Muscle of leg (tissue), 3 donors: ENCODE measurements at regions not wholly inside any gene's neighbourhood (a gene's known extent, or its start where the extent isn't known, plus 50 kb on each side); places are given as distances from the start of the nearest gene placed in this dataset.

Experiments
- DNase-seq: peaks from one replicate; pipeline ENCODE4 v3.0.0; 2013
- H3K27ac ChIP-seq: one replicate; pipeline ENCODE4 v1.5.1; 2013; ENCODE audit warnings: mild to moderate bottlenecking, low read length, control low read depth
- H3K27me3 ChIP-seq: one replicate; pipeline ENCODE4 v1.6.1; 2013; ENCODE audit warnings: low read length; ENCODE audit not compliant: control insufficient read depth, insufficient read depth
- H3K36me3 ChIP-seq: one replicate; pipeline ENCODE4 v1.6.1; 2013; ENCODE audit warnings: low read length; ENCODE audit not compliant: control insufficient read depth, insufficient read depth
- H3K4me1 ChIP-seq: one replicate; pipeline ENCODE4 v1.6.1; 2013; ENCODE audit warnings: low read length; ENCODE audit not compliant: control insufficient read depth, insufficient read depth
- H3K4me3 ChIP-seq: one replicate; pipeline ENCODE4 v1.5.1; 2013; ENCODE audit warnings: low read length, control low read depth
- H3K9me3 ChIP-seq: replicated peaks from 2 replicates; pipeline ENCODE4 v1.6.1; 2013; ENCODE audit warnings: low read depth, low read length; ENCODE audit not compliant: control insufficient read depth
- WGBS: methylation state at CpG from one replicate; pipeline ENCODE4 v1.1.5; 2013; ENCODE audit warnings: missing lambda C conversion rate; ENCODE audit not compliant: insufficient coverage; 5-methylcytosine and 5-hydroxymethylcytosine counted together

DNA sequence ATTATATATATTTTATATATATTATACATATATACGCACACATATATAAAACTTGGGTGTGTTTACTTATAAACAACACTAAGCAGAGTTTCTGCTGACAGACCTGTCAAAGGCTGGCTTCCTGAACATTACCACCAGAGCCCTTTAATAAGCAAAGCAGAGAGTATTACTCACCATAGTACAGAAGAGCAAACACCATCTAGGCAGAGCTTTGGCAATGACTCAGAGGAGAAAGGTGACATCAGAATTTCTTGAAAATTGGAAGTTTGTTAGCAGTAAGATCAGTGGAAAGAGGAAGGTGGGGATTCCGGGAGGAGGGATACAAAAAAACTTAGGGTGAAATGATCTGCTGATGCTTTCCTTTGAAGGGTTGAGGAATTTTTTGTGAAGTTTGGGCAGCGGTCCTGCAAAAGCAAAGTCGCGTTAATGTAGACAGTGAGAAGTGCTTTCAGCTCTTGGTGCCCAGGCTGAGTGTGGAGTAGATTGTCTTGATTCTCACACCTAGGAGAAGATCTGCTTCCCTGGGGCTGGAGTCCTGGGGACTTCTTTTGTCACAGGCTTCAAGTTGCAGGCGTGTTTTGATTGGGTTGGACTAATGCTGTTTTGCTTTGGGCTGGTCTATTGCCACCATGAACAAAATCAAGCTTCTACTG is 109.6 kb upstream of the BACH2 start:
- Histone ChIP-seq H3K27me3 (peaks cover 2% of the 10 kb centered on the region), H3K27ac (no peak overlapping the region), H3K4me1 (peaks cover 12% of the 10 kb centered on the region), H3K36me3 (no peaks in the 10 kb centered on the region), H3K4me3 (no peak overlapping the region), H3K9me3 (no peaks in the 10 kb centered on the region)
- 94% methylated on average over 4 of the region's 6 CpGs for WGBS
- DNase-seq: no peak

DNA sequence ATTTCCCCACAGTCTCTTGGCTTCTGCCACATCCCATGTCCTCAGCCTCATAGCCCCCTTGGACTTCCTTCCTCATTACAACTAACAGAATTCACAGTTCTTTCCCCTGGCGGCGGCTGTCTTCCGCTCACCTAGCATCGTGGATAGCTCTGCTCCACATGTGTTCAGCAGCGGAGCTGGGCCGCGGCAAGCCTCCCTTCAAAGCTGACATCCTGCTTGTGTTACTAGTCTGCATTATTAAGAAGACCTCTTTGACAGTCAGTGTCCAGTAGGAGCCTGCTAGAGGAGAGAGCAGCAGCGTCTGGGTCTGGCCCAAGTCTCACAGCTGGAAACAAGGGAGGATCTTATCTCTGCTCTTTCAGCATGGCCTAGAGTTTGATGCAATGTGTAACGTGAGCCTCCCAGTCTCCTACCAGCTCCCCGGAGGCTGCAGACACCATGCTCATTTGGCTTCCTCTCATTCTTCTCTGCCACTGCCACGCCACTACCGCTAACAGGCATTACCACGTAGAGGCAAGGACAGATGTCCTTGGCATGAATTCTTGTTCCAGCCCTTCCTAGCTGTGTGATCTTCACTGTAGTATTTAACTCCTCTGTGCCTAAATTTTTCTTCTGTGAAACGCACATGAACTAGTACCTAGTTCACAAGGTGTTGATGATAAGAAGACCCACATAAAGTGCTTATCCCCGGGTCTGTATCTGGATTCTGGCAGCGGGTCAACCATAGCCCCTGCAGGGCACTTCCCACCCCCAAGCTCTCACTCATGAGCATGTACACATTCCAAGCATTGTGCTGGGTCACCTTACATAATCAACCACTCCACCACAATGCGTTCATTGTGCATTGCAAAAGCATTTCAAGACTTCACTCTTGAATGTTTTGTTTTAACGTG is 107.1 kb upstream of the BACH2 start:
- no peak overlapping the region for H3K4me3 ChIP-seq
- DNase-seq: peak; percentile 81
- no peaks in the 10 kb centered on the region for H3K9me3 ChIP-seq
- no peak overlapping the region for H3K27ac ChIP-seq
- H3K4me1 ChIP-seq: peaks cover 12% of the 10 kb centered on the region
- no peaks in the 10 kb centered on the region for H3K36me3 ChIP-seq
- WGBS: 31% methylated on average over 11 of the region's 18 CpGs
- peaks cover 7% of the 10 kb centered on the region for H3K27me3 ChIP-seq

DNA sequence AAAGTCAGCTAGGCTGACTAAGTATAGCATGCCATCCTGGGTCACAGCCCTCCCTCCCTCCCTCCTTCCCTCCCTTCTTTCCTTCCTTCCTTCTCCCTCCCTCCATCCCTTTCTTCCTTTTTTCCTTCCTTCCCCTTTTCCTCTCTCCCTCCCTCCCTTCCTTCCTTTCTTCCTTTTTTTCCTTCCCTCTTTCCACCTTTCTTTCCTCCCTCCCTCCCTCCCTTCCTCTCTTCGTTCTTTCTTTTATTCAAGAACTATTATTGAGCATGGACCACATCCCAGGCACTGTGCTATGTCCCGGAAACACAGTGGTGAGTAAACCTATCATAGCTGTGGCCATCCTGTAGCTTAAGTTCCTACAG is 106.2 kb upstream of the BACH2 start:
- Histone ChIP-seq H3K4me3 (no peak overlapping the region), H3K9me3 (no peaks in the 10 kb centered on the region), H3K36me3 (no peaks in the 10 kb centered on the region), H3K4me1 (peaks cover 12% of the 10 kb centered on the region), H3K27me3 (peaks cover 8% of the 10 kb centered on the region), H3K27ac (no peak overlapping the region)
- no peak for DNase-seq
- 74% methylated on average over 2 of the region's 2 CpGs for WGBS

DNA sequence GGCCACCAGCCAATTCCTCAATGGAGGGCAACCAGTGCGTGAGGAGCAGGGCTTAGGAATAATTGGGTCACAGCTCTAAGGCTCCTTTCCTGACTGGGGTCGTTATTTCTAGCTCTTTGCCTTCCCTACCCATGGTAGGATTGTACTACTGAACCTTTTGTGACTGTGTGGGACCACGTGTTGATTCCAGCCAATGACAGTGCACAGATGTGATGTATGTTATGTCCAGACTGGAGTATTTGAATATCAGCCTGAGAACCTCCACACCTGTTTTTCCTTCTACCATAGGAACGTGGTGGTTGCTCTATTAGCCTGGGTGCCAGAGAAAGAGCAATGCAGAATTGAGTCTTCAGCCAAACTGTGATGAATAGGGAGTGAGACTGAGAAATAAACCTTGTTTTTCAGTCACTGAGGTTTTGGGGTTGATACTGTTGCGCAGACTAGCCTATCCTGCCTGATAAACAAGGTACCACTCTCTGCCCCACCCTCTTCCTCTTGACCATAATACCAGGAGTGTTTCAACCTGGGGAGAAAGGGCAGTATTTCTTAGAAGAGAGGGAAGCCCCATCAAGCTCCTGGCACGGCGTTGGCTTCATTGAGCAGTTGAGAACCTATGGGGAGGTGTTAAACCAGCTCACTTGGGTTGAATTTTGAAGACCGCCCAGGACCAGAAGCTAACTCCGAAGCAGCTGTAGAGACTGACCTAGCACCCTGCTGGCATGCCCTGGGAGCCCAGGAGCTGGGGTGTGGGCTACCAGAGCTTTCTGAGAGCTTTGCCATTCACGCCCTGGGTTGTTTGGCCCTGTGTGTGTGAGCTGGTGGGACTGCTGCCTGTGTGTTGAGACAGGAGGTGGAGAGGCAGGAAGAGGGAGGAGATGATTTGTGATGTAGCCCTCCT is 105.5 kb upstream of the BACH2 start:
- Histone ChIP-seq H3K4me1 (peaks cover 12% of the 10 kb centered on the region), H3K4me3 (no peak overlapping the region), H3K9me3 (no peaks in the 10 kb centered on the region), H3K36me3 (no peaks in the 10 kb centered on the region), H3K27me3 (peaks cover 8% of the 10 kb centered on the region), H3K27ac (no peak overlapping the region)
- DNase-seq: no peak
- 88% methylated on average over 6 of the region's 10 CpGs for WGBS

DNA sequence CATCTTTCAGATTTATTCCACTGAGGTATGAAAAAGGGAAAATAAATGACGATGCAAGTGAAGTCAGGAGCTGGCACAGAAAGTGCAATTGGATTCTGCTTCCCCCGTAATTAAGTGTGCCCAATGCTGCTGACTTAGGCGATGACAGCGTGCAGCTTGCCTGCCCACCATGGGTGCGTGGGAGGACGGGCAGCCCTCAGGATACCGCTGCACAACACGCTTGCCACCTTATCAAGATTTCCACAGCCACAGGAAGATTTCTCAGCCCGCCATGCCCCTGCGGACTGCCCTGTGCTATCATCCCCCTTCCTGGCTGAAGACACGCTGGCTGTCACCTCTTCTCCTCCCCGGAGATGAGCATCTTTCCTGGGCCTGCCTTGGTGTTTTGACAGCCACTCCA is 103.3 kb upstream of the BACH2 start:
- no peak for DNase-seq
- Histone ChIP-seq H3K4me1 (peaks cover 12% of the 10 kb centered on the region), H3K27me3 (peaks cover 8% of the 10 kb centered on the region), H3K36me3 (no peaks in the 10 kb centered on the region), H3K4me3 (no peak overlapping the region), H3K9me3 (no peaks in the 10 kb centered on the region), H3K27ac (no peak overlapping the region)
- 65% methylated on average over 10 of the region's 12 CpGs for WGBS

DNA sequence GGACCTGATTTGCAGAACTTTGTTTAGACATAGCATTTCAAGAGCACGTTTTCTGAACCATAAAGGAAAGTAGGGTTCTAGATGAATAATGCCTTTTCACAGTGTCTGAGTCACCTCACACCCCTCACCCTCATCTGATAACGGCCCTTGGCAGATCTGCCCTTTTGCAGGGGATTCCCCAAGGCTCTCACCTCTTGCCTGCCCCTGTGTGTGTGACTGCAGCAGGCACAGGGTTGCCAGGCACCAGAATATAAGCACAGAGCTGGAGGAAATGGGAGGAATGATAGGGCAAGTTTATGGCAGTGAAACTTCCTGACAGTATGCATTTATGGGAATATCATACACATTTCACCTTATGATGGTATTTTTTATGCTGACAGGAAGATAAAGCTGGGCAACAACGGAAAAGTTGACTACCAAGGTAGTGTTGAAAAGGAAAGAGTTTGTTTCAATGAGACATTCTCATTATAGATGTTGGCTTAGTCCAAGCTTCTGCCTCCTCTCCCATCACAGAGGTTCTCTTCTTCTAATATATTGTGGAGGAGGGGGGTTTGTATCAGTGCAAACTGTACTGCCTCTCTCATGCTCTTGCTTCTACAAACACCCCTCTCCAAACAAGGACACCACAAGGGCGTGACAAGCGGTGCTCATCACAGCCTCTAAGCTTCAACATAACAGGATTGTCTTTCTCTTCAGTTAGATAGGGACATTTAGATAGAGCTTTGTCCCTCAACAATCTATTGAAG is 101.5 kb upstream of the BACH2 start:
- H3K27ac ChIP-seq: no peak overlapping the region
- peaks cover 2% of the 10 kb centered on the region for H3K4me1 ChIP-seq
- no peak for DNase-seq
- no peak overlapping the region for H3K4me3 ChIP-seq
- no peaks in the 10 kb centered on the region for H3K36me3 ChIP-seq
- no CpG with 5 or more reads among the region's 5 CpGs for WGBS
- H3K27me3 ChIP-seq: peaks cover 8% of the 10 kb centered on the region
- H3K9me3 ChIP-seq: no peaks in the 10 kb centered on the region

DNA sequence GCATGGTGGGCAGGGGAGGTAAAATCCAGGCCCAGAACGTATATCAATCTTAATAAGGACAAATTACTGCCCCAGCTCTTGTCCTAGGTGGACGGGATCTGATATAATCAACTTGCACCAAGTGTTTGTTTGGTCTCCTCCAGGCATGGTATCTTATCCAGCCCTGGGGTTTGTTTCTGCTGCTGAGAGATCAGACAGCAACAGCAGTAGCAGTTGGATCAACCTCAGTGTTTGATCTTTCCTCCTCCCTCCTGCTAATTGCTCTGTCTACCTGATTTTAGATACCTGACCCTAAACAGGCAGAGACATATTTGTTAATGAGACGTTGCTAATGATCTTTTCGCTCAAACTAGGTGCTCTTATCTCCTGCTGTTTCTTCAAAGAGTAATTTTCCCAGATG is 100.4 kb upstream of the BACH2 start:
- Histone ChIP-seq H3K4me1 (no peaks in the 10 kb centered on the region), H3K4me3 (no peak overlapping the region), H3K27ac (no peak overlapping the region), H3K36me3 (no peaks in the 10 kb centered on the region), H3K9me3 (no peaks in the 10 kb centered on the region), H3K27me3 (peaks cover 6% of the 10 kb centered on the region)
- DNase-seq: no peak
- WGBS: 74% methylated on average over 3 of the region's 4 CpGs

DNA sequence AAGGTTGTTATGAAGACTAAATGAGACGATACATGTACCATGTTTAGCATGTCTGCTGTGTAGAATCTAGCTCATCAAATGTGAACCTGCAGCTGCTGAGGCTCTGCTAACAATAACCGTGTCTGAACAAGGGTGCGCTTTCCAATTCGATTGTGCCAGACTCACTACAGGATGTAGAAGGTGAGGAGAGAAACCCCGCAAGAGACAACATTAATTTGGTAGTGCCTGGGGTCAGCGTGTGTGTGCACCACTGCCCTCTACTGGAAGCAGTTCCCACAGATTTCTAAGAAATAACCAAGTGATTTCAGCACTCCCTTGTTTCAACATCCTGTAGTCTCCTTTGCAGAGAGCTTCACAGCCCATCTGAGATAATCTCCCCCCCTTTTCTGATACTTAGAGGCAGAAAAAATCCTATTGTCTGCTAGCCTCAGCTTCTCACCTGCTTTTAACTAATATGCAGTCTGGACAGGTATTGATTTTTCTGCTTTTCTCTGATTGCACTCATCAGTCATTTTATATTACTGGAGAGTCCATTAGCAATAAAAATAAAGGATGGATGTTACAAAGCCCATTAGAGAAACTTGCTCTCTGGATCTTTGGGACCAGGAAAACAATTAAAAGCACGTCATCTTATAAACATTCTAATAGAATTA is 96.7 kb upstream of the BACH2 start:
- WGBS: 15% methylated on average over 5 of the region's 7 CpGs
- Histone ChIP-seq H3K27ac (no peak overlapping the region), H3K36me3 (no peaks in the 10 kb centered on the region), H3K4me3 (no peak overlapping the region), H3K27me3 (no peaks in the 10 kb centered on the region), H3K9me3 (no peaks in the 10 kb centered on the region), H3K4me1 (no peaks in the 10 kb centered on the region)
- peak; percentile 72 for DNase-seq

DNA sequence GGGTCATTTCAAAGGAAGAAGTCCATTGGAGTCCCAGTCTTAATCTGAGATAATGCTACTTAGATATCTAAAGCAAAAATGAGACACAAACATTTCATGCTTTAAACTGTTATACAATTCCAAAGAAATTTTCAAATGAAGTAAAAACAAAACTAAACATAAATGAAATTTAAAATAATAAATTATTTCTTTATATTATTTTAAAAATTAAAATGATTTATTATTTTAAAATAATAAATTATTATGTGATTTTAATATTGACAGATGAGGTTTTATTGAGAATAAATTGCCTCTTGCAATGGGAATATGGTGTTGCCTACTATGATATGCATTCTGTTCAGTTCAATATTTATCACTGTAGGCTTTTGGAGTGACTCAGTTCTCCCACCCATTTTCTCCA is 93.7 kb upstream of the BACH2 start:
- Histone ChIP-seq H3K27me3 (peaks cover 3% of the 10 kb centered on the region), H3K4me1 (no peaks in the 10 kb centered on the region), H3K4me3 (no peak overlapping the region), H3K27ac (no peak overlapping the region), H3K9me3 (no peaks in the 10 kb centered on the region), H3K36me3 (no peaks in the 10 kb centered on the region)
- DNase-seq: no peak
